Lower lobe of right lung (tissue), 2 donors: ENCODE measurements at regions not wholly inside any gene's neighbourhood (a gene's known extent, or its start where the extent isn't known, plus 50 kb on each side); places are given as distances from the start of the nearest gene placed in this dataset.

Experiments used
- ATAC-seq, 2 donors: fragments of 200-7000 bp; cut with Tn5 transposase; one replicate each; pipeline ENCODE4 v1.9.1; 2020 to 2022; ENCODE audit warnings: mild to moderate bottlenecking in 2 of 2, moderate library complexity in 2 of 2
- DNase-seq: peaks from one replicate; pipeline ENCODE4 v3.0.0-alpha.2; 2020
- H3K27ac ChIP-seq: fragments of 200-600 bp; one replicate; pipeline ENCODE4 v1.8.0; 2022
- H3K27me3 ChIP-seq: fragments of 200-600 bp; one replicate; pipeline ENCODE4 v1.8.0; 2022; ENCODE audit warnings: low read depth
- H3K36me3 ChIP-seq: fragments of 200-600 bp; one replicate; pipeline ENCODE4 v1.8.0; 2022; ENCODE audit warnings: mild to moderate bottlenecking
- H3K4me1 ChIP-seq: fragments of 200-600 bp; one replicate; pipeline ENCODE4 v1.8.0; 2022
- H3K4me3 ChIP-seq: fragments of 200-600 bp; one replicate; pipeline ENCODE4 v1.8.0; 2022; ENCODE audit warnings: mild to moderate bottlenecking
- H3K9me3 ChIP-seq: fragments of 200-600 bp; one replicate; pipeline ENCODE4 v1.8.0; 2022
- intact Hi-C: fragments of 100-400 bp; cut with DNase I; formaldehyde crosslinking; loops from one replicate; pipeline ENCODE4 v1.11.0; 2022
- TF ChIP-seq, protein P1 (sequence below): fragments of 200-600 bp; IDR thresholded peaks from one replicate; pipeline ENCODE4 v1.8.0; 2022; ENCODE audit warnings: antibody characterized with exemption, mild to moderate bottlenecking
- donor health status: DM: no; HTN: yes; CAD: no; lungs with severe emphysema.

DNA sequence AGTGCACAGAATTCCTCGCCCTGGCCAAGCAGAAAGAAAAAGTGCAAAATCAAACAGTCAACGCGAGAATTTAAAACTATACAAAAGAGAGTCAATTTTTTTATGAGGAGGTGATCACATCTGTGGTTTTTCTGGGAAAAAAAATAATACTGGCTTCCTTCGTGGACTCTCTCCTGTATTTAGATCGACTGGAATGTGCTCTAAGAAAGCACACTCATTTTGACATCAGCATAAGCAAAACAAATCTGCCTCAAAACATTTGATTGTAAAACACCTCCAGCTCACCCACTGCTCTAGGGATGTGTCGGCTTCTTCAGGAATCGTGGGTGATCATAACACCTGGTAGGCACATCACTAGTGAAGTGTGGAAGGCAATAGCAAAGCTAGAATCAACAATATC is 417.4 kb upstream of the FAT1 start:
- H3K27ac ChIP-seq, result no peak overlapping the region
- no peaks in the 10 kb centered on the region for H3K36me3 ChIP-seq
- H3K9me3 ChIP-seq, result no peaks in the 10 kb centered on the region
- ATAC-seq (no peak), DNase-seq (no peak)
- H3K4me1 ChIP-seq, result no peaks in the 10 kb centered on the region
- intact Hi-C loops, result no loop called here
- TF ChIP-seq, protein P1, sequence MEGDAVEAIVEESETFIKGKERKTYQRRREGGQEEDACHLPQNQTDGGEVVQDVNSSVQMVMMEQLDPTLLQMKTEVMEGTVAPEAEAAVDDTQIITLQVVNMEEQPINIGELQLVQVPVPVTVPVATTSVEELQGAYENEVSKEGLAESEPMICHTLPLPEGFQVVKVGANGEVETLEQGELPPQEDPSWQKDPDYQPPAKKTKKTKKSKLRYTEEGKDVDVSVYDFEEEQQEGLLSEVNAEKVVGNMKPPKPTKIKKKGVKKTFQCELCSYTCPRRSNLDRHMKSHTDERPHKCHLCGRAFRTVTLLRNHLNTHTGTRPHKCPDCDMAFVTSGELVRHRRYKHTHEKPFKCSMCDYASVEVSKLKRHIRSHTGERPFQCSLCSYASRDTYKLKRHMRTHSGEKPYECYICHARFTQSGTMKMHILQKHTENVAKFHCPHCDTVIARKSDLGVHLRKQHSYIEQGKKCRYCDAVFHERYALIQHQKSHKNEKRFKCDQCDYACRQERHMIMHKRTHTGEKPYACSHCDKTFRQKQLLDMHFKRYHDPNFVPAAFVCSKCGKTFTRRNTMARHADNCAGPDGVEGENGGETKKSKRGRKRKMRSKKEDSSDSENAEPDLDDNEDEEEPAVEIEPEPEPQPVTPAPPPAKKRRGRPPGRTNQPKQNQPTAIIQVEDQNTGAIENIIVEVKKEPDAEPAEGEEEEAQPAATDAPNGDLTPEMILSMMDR, result no peak
- H3K27me3 ChIP-seq, result no peaks in the 10 kb centered on the region
- H3K4me3 ChIP-seq, result no peak overlapping the region

DNA sequence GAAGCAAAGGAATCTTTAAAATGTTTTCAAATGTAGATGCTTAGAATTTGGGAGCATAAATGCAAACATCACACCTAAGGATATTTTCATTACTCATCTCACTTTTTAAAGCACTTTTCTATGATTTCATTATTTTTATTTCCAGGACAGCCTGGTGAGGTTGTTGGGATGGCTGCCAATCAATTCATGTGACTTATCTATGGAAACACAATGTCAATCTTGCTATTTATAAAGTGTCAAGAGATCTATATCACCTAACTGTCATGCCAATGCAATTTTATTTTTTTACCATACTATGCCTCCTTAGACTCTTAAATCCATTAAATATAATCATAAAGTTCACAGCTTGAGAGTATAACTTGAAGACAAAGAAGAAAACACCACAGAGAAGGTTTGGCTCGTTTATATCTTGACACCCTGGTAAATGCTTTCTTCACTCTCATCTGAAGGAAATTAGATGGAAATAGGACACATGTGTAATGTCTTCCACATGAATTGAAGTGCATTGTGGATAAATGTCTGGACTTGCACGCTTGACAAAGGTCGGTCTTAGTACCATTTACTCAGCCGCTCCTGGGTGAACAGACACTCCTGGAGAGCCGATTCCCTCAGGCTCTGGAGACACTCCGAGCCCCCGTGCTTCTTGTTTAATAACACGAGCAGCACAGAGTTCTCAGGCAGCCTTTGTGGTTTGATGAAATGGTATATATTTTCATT is 425.7 kb upstream of the FAT1 start:
- Histone ChIP-seq H3K4me3 (no peak overlapping the region), H3K27ac (no peak overlapping the region), H3K27me3 (no peaks in the 10 kb centered on the region), H3K36me3 (no peaks in the 10 kb centered on the region), H3K9me3 (no peaks in the 10 kb centered on the region), H3K4me1 (no peaks in the 10 kb centered on the region)
- intact Hi-C loops, result no loop called here
- DNase-seq, result no peak
- ATAC-seq, result no peak
- TF ChIP-seq, protein P1, result no peak

DNA sequence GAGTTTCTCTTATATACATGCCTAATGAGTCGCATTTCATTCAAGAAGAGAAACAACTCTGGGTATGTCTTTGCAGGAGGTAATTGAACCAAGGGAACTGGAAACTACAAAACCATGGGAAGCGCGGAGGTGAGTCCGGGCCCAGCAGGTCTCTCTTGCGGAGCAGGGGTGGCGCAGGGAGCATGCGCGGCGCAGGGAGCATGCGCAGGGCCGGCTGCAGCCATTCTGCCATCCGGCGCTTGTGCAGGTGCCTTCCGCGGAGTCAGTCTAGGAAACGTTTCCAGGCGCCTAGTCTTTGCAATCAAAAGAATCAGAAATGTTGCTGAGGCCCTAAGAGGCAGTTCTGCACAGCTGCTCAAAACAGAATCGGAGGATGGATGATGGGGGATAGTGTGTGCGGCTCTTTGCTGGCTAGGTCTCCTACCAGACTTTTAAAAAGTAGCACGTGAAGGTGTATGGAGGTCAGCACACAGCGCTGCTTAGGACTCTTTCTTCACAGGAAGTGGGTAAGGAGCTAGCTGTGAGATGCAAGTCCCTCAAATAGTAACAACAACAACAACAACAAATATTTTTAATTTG is 433.8 kb upstream of the FAT1 start:
- Histone ChIP-seq H3K27me3 (no peaks in the 10 kb centered on the region), H3K4me3 (no peak overlapping the region), H3K36me3 (no peaks in the 10 kb centered on the region), H3K27ac (no peak overlapping the region), H3K9me3 (no peaks in the 10 kb centered on the region), H3K4me1 (no peaks in the 10 kb centered on the region)
- ATAC-seq (no peak), DNase-seq (no peak)
- intact Hi-C loops, result no loop called here
- TF ChIP-seq, protein P1, result no peak

DNA sequence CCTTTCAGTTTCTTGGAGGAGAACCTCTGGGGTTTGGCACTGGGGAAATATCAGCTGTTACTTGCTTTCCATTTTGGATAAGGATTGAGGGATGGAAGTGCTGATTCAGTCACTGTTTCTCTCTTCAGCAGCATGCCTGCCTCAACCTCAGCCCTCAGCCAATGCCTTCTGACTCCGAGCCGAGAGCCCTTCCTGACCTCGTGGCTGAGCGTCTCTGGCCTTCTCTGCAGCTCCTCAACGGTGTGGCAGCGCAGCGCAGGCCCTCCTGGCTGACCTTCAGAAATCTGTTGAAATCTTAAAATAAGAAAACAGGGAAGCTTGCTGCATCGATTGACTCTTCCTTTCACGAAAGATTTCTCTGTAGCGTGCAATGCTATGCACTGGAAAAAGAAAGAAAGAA is 434.3 kb upstream of the FAT1 start:
- ATAC-seq (peak in 1 of 2 donors; percentile 55), DNase-seq (no peak)
- no peaks in the 10 kb centered on the region for H3K36me3 ChIP-seq
- no peaks in the 10 kb centered on the region for H3K27me3 ChIP-seq
- no peaks in the 10 kb centered on the region for H3K9me3 ChIP-seq
- no peak overlapping the region for H3K27ac ChIP-seq
- intact Hi-C loops, result no loop called here
- H3K4me1 ChIP-seq, result no peaks in the 10 kb centered on the region
- TF ChIP-seq, protein P1, result no peak
- H3K4me3 ChIP-seq, result no peak overlapping the region

DNA sequence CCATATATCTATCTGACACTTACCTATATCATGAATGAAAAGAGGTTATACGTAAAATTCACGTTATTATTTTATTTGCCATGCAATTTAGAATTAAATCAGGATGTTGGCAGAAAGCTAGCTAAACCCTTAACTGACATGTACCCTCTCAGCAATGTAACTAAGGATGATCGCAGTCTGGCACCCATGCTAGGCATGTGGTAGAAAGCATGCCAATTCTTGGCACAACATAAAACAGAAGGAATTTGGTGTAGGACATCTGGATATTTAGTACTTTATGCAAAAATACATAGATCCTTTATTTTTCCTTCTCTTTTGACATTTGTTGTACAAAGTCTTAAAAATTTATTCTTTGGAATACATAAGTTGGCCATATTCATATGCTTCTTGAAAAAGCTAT is 436.8 kb upstream of the FAT1 start:
- H3K9me3 ChIP-seq, result no peaks in the 10 kb centered on the region
- H3K4me3 ChIP-seq, result no peak overlapping the region
- H3K36me3 ChIP-seq, result no peaks in the 10 kb centered on the region
- no peaks in the 10 kb centered on the region for H3K4me1 ChIP-seq
- no peaks in the 10 kb centered on the region for H3K27me3 ChIP-seq
- intact Hi-C loops, result no loop called here
- no peak overlapping the region for H3K27ac ChIP-seq
- DNase-seq, result no peak
- TF ChIP-seq, protein P1, result no peak
- no peak for ATAC-seq
